ENCODE measurements at regions not wholly inside any gene's neighbourhood (a gene's known extent, or its start where the extent isn't known, plus 50 kb on each side); places are given as distances from the start of the nearest gene placed in this dataset.

- TF ChIP-seq CSDC2 (CRISPR knock-in tag; IDR thresholded peaks at IDR 0.05), result no peak
- no peak for TF ChIP-seq PATZ1 (CRISPR knock-in tag; IDR thresholded peaks at IDR 0.05; ENCODE audit: borderline replicate concordance)
- TF ChIP-seq ARNTL (CRISPR knock-in tag; IDR thresholded peaks at IDR 0.05; ENCODE audit: borderline replicate concordance, low read depth), result no peak
- TF ChIP-seq ZNF8 (CRISPR knock-in tag; IDR thresholded peaks at IDR 0.05), result no peak
- no peak for TF ChIP-seq ZC3H10 (CRISPR knock-in tag; IDR thresholded peaks at IDR 0.05)
- TF ChIP-seq GLIS3 (CRISPR knock-in tag; IDR thresholded peaks at IDR 0.05), result no peak
- no peak for TF ChIP-seq ZFP3 (CRISPR knock-in tag; IDR thresholded peaks at IDR 0.05)
- no peak for TF ChIP-seq BACH2 (CRISPR knock-in tag; IDR thresholded peaks at IDR 0.05; ENCODE audit: borderline replicate concordance)
- TF ChIP-seq, protein P1, sequence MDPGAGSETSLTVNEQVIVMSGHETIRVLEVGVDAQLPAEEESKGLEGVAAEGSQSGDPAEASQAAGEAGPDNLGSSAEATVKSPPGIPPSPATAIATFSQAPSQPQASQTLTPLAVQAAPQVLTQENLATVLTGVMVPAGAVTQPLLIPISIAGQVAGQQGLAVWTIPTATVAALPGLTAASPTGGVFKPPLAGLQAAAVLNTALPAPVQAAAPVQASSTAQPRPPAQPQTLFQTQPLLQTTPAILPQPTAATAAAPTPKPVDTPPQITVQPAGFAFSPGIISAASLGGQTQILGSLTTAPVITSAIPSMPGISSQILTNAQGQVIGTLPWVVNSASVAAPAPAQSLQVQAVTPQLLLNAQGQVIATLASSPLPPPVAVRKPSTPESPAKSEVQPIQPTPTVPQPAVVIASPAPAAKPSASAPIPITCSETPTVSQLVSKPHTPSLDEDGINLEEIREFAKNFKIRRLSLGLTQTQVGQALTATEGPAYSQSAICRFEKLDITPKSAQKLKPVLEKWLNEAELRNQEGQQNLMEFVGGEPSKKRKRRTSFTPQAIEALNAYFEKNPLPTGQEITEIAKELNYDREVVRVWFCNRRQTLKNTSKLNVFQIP (CRISPR knock-in tag; IDR thresholded peaks at IDR 0.05; ENCODE audit: borderline replicate concordance, low read depth), result no peak
- TF ChIP-seq ZNF70 (CRISPR knock-in tag; IDR thresholded peaks at IDR 0.05), result no peak
- TF ChIP-seq ZNF565 (CRISPR knock-in tag; conservative IDR thresholded peaks at IDR 0.05; ENCODE audit: low read depth), result no peak
- no peak for TF ChIP-seq ESRRG (CRISPR knock-in tag; IDR thresholded peaks at IDR 0.05)
- no peak for TF ChIP-seq TSHZ2 (CRISPR knock-in tag; IDR thresholded peaks at IDR 0.05)
- no peak for TF ChIP-seq SNAI2 (CRISPR knock-in tag; IDR thresholded peaks at IDR 0.05)
Measured at GRCh38 chr20:12644461-12644860, 364.3 kb upstream of the SPTLC3 start.

GRCh38 chr20:12649234-12649633 lies 359.5 kb upstream of the SPTLC3 start:
- ATAC-seq, result no peak
- TF ChIP-seq ZNF8 (CRISPR knock-in tag; IDR thresholded peaks at IDR 0.05) (no peak), TSHZ2 (CRISPR knock-in tag; IDR thresholded peaks at IDR 0.05) (no peak), GLIS3 (CRISPR knock-in tag; IDR thresholded peaks at IDR 0.05) (no peak), ARNTL (CRISPR knock-in tag; IDR thresholded peaks at IDR 0.05; ENCODE audit: borderline replicate concordance, low read depth) (no peak), ZFP30 (CRISPR knock-in tag; IDR thresholded peaks at IDR 0.05) (no peak), TOX (CRISPR knock-in tag; IDR thresholded peaks at IDR 0.05; ENCODE audit: borderline replicate concordance) (no peak), ZNF565 (CRISPR knock-in tag; conservative IDR thresholded peaks at IDR 0.05; ENCODE audit: low read depth) (no peak), ZNF70 (CRISPR knock-in tag; IDR thresholded peaks at IDR 0.05) (no peak), BACH2 (CRISPR knock-in tag; IDR thresholded peaks at IDR 0.05; ENCODE audit: borderline replicate concordance) (no peak), CSRNP3 (CRISPR knock-in tag; IDR thresholded peaks at IDR 0.05) (no peak), TCF4 (CRISPR knock-in tag; IDR thresholded peaks at IDR 0.05; ENCODE audit: borderline replicate concordance) (no peak), CSDC2 (CRISPR knock-in tag; IDR thresholded peaks at IDR 0.05) (no peak), SNAI2 (CRISPR knock-in tag; IDR thresholded peaks at IDR 0.05) (no peak), PATZ1 (CRISPR knock-in tag; IDR thresholded peaks at IDR 0.05; ENCODE audit: borderline replicate concordance) (no peak), ZC3H10 (CRISPR knock-in tag; IDR thresholded peaks at IDR 0.05) (no peak), ISL1 (CRISPR knock-in tag; IDR thresholded peaks at IDR 0.05) (no peak)
- TF ChIP-seq, protein P2, sequence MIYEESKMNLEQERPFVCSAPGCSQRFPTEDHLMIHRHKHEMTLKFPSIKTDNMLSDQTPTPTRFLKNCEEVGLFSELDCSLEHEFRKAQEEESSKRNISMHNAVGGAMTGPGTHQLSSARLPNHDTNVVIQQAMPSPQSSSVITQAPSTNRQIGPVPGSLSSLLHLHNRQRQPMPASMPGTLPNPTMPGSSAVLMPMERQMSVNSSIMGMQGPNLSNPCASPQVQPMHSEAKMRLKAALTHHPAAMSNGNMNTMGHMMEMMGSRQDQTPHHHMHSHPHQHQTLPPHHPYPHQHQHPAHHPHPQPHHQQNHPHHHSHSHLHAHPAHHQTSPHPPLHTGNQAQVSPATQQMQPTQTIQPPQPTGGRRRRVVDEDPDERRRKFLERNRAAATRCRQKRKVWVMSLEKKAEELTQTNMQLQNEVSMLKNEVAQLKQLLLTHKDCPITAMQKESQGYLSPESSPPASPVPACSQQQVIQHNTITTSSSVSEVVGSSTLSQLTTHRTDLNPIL (CRISPR knock-in tag; IDR thresholded peaks at IDR 0.05; ENCODE audit: low read depth), result no peak

More at GRCh38 chr20:12644461-12644860, 364.3 kb upstream of the SPTLC3 start:
- ATAC-seq, result no peak
